HG03457 (cell line): ENCODE measurements at regions not wholly inside any gene's neighbourhood (a gene's known extent, or its start where the extent isn't known, plus 50 kb on each side); places are given as distances from the start of the nearest gene placed in this dataset.

Experiments
- ATAC-seq: cut with Tn5 transposase; IDR thresholded peaks from one replicate; pipeline ENCODE4 v1.9.1; 2021; ENCODE audit warnings: moderate number of reproducible peaks; ENCODE audit not compliant: unreplicated experiment

- no peak for ATAC-seq
These were observed 237.9 kb upstream of the CD180 start for GRCh38 chr5:67434466-67434865.

DNA sequence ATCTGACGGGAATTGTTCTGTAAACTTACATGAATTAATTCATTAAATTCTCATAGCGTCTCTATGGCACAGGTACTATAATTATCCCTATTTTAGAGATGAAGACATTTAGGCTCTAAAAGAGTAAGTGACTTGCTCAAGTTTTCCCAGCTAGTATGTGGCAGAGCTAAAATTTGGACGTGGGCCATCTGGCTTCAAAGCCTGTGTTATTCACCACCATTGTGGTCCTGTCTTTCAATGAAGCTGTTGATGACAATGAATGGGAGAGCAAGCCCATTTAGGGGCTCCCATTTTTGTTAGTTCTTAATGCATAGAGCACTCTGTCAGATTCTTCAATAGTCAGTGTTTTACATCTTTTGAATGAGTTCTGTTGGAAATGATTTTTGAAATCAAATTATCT lies 236.0 kb upstream of the CD180 start:
- no peak for ATAC-seq

DNA sequence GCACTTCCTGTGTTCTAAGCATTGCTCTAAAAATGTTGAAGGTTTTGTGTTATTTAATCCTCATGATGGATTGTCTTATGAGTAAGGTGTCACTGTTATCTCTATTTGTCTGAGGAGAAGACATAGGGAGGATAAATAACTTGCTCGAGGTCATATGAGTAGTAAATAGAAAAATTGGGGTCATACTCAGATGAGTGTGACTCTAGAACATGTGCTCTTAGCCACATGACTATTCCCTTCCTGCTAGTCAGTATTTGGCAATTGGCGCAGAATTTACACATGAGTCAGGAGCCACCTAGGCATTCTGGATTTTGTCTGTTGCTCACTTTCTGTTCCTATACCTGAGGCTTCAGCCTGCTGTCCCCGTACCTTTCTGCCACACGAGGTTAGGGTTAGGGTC lies 234.6 kb upstream of the CD180 start:
- ATAC-seq: no peak

DNA sequence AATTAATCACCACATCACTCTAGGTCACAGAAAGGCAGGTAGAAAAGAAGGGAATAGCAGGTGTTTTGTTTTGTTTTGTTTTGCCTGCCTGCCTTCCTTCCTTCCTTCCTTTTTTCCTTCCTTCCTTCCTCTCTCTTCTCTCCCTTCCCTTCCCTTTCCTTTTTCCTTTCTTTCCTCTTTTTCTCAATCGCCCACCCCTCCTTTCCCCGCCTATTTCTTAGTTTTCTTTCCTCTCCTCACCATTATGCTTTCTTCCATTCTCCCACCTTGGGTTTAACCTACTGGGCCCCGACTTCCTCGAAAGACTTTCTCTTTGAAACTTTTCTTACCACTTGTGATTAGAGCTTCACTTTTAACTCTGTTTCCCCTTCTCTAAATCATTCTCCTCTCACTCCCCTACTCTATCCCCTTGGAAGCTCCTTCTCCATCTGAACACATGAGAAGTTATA lies 231.3 kb upstream of the CD180 start:
- no peak for ATAC-seq

GRCh38 chr5:67426961-67427849 lies 230.6 kb upstream of the CD180 start:
- ATAC-seq: no peak

- no peak for ATAC-seq
These were observed 228.9 kb upstream of the CD180 start for GRCh38 chr5:67425514-67425913.

DNA sequence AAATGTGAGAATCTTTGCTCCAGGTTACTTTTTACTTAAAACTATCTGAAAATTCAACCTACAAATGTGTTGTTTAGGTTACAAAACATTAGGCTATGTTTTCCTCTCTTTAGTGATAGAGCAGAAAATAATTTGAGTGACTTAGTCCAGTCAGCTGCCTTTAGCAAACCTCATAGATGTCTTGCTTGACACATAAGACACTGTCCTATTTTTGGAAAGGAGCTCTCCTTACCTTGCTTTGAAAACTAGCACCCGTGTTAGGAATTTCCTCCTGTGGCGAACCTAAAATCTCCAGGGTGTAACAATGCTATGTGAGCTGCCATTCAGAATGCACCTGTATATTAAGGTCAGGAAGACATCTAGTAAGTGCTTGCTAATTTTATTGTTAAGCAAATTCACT lies 221.2 kb upstream of the CD180 start:
- ATAC-seq: no peak

GRCh38 chr5:67416986-67417385 lies 220.4 kb upstream of the CD180 start:
- ATAC-seq: no peak

GRCh38 chr5:67416133-67416937 lies 219.7 kb upstream of the CD180 start:
- no peak for ATAC-seq

DNA sequence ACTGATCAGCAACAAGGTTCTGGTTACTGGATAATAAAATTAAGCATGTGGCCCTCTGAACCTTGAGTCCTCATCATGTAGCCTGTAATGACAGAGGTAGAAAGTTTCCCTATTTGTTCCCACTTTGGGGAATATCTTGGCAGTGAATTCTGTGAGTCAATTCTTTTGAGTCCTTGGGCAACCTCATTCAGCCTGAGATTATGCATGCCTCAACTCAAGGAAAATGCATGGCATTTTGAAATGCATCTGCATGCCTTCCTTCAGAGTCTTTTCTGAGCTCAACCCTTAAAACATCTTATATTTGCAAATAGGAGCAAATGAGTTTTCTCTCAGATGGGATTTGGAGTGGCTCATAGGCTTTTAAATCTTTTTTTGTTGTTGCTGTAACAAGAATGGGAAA lies 218.1 kb upstream of the CD180 start:
- ATAC-seq: no peak

- no peak for ATAC-seq
These were observed 217.1 kb upstream of the CD180 start for GRCh38 chr5:67413721-67414120.

- ATAC-seq: no peak
These were observed 212.7 kb upstream of the CD180 start for GRCh38 chr5:67409126-67409777.

GRCh38 chr5:67407979-67408378 lies 211.4 kb upstream of the CD180 start:
- no peak for ATAC-seq

- no peak for ATAC-seq
These were observed 209.2 kb upstream of the CD180 start for GRCh38 chr5:67405755-67406154.

DNA sequence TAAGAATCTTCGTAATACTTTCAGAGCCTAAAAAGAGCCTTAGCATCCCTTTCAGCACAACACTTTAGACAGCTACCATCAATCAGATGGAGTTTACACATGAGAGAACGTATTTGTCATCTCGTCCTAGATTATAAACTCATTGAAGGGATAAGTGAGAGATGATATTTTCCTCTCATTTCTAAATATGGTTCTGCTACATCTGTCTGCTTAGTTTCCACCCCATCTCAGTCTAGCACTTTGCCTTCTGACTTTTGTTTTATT lies 208.4 kb upstream of the CD180 start:
- no peak for ATAC-seq

GRCh38 chr5:67404256-67405100 lies 207.9 kb upstream of the CD180 start:
- ATAC-seq: no peak

DNA sequence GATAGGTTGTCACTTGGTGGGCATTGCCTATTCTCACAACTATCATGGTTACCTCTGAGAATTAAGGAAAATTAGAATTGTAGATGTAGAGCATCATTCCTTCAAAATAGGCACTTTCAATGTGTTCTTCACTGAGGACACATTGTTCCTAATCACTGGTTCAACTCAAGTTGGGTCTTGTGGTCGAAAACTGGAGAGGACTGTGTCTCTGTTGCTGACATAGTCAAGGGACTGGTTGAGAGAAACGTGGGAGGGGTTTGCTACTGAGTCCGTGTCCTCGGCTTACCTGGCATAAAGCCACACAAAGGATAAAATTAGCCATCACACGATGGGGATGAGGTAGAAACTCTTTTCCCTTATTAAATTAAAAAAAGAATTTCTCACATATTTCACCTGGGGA lies 205.9 kb upstream of the CD180 start:
- no peak for ATAC-seq

DNA sequence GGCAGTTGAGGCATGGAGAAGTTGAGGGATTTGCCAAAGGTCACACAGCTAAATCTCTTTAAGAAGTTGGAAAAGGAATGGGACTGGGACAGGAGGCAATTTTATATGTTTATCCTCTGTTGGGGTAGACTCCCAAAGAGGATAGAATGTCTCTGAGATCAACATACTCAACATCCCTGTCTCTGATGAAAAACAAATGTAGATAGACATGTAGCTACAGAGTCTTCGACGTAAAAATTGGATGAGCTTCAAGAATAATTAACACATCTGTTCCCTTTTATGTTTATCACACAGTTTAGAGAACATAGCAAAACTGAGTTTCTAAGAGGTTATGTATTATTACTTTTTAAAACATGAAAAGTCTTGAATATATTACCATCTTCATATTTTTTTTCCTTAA lies 204.6 kb upstream of the CD180 start:
- no peak for ATAC-seq

GRCh38 chr5:67400752-67401151 lies 204.2 kb upstream of the CD180 start:
- ATAC-seq: no peak

DNA sequence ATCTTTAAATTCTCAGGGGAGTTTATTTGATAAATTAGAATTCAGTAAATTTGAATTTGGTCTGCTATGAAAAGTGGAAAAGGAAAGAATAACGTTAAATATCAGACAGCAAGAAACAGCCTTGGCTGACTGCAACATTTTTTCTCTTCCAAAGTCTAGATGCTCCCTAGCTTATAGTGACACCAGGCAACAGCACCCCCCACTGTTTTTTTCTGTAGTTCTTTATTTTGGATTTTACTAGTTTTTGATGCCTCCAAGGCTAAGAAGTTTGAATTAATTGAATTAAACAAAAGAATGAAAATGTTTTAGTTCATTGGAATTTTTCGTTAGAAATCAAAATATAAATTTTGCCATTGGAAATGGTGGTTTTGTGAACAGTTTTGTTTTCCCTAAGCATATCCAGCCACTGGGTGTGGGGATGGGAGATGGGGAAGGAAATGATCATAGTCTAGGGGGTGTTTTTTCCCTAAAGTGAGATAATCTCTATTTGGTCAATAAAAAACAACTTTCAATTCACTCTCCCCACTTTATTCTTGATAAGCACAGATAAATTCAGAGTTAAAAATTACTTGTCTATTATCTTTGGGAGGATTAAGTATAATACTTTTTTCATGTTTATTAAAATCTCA lies 199.3 kb upstream of the CD180 start:
- no peak for ATAC-seq
